GM23338 (cell line): ENCODE measurements at regions not wholly inside any gene's neighbourhood (a gene's known extent, or its start where the extent isn't known, plus 50 kb on each side); places are given as distances from the start of the nearest gene placed in this dataset.
A peak's percentile ranks its signal among the peaks of the same experiment; 100 is the strongest.

Source experiments
- ATAC-seq: fragments of 200-7000 bp; cut with Tn5 transposase; 3 replicates; pipeline ENCODE4 v1.9.1; 2020
- DNase-seq: peaks from one replicate; pipeline ENCODE4 v3.0.0-alpha.2; 2015; ENCODE audit warnings: low spot score
- H2AFZ ChIP-seq: fragments of 200-600 bp; sonication (generic); 2 replicates; pipeline ENCODE4 v1.8.0; 2016; ENCODE audit warnings: antibody characterized with exemption, mild to moderate bottlenecking, moderate library complexity
- H3F3A ChIP-seq: fragments of 200-600 bp; sonication (generic); replicated peaks from 2 replicates; pipeline ENCODE4 v1.8.0; 2017; ENCODE audit warnings: antibody characterized with exemption, mixed run types, low read depth
- H3K27ac ChIP-seq: fragments of 200-600 bp; sonication (generic); 2 replicates; pipeline ENCODE4 v1.6.1; 2016; ENCODE audit warnings: low read depth
- H3K27me3 ChIP-seq: fragments of 200-600 bp; sonication (generic); 2 replicates; pipeline ENCODE4 v1.8.0; 2016; ENCODE audit warnings: mild to moderate bottlenecking, mixed run types, moderate library complexity; ENCODE audit not compliant: insufficient read depth
- H3K36me3 ChIP-seq: fragments of 200-600 bp; sonication (generic); 2 replicates; pipeline ENCODE4 v1.8.0; 2016; ENCODE audit warnings: mild to moderate bottlenecking; ENCODE audit not compliant: insufficient read depth
- H3K4me1 ChIP-seq: fragments of 200-600 bp; sonication (generic); 2 replicates; pipeline ENCODE4 v1.8.0; 2016; ENCODE audit warnings: mild to moderate bottlenecking, moderate library complexity; ENCODE audit not compliant: insufficient read depth
- H3K4me2 ChIP-seq: fragments of 200-600 bp; sonication (generic); 2 replicates; pipeline ENCODE4 v1.7.1; 2017; ENCODE audit warnings: mixed run types
- H3K4me3 ChIP-seq: fragments of 200-600 bp; sonication (generic); 2 replicates; pipeline ENCODE4 v1.6.1; 2016; ENCODE audit warnings: mixed run types
- H3K79me2 ChIP-seq: fragments of 200-600 bp; sonication (generic); replicated peaks from 2 replicates; pipeline ENCODE4 v1.8.0; 2017; ENCODE audit warnings: mild to moderate bottlenecking; ENCODE audit not compliant: insufficient read depth
- H3K9me2 ChIP-seq: fragments of 200-600 bp; sonication (generic); 2 replicates; pipeline ENCODE4 v1.8.0; 2017; ENCODE audit not compliant: insufficient read depth
- H4K20me1 ChIP-seq: fragments of 200-600 bp; sonication (generic); replicated peaks from 2 replicates; pipeline ENCODE4 v1.8.0; 2017; ENCODE audit warnings: mild to moderate bottlenecking; ENCODE audit not compliant: insufficient read depth
- H3K27ac Mint-ChIP-seq: 2 replicates; pipeline ENCODE4 v1.8.0; 2020; ENCODE audit warnings: inconsistent platforms, mild to moderate bottlenecking, moderate library complexity, mixed read lengths
- H3K27me3 Mint-ChIP-seq: 3 replicates; pipeline ENCODE4 v1.8.0; 2022; ENCODE audit warnings: low read depth, mild to moderate bottlenecking, moderate library complexity, mixed read lengths, inconsistent platforms; ENCODE audit not compliant: insufficient read depth, poor library complexity
- H3K36me3 Mint-ChIP-seq: 3 replicates; pipeline ENCODE4 v1.8.0; 2021; ENCODE audit warnings: low read depth, mild to moderate bottlenecking, inconsistent platforms, moderate library complexity, mixed read lengths
- H3K4me1 Mint-ChIP-seq: 3 replicates; pipeline ENCODE4 v1.8.0; 2020; ENCODE audit warnings: mild to moderate bottlenecking, inconsistent platforms, mixed read lengths
- H3K4me3 Mint-ChIP-seq: 3 replicates; pipeline ENCODE4 v1.8.0; 2021; ENCODE audit warnings: moderate library complexity, mild to moderate bottlenecking, inconsistent platforms, mixed read lengths
- H3K9me3 Mint-ChIP-seq: 3 replicates; pipeline ENCODE4 v1.8.0; 2020; ENCODE audit warnings: moderate library complexity, mild to moderate bottlenecking, inconsistent platforms, mixed read lengths
- CTCF ChIP-seq, 2 experiments: fragments of 200-600 bp in 1 of 2; sonication (generic) in 1 of 2; conservative IDR thresholded peaks; 2 replicates each; pipeline versions ENCODE4 v1.5.1 to v1.6.1; 2016 to 2017; ENCODE audit warnings: antibody characterized with exemption in 2 of 2, low read depth in 2 of 2, mild to moderate bottlenecking in 2 of 2, moderate library complexity in 1 of 2
- ETS1 ChIP-seq: IDR thresholded peaks from 2 replicates; pipeline ENCODE4 v1.6.1; 2016; ENCODE audit warnings: antibody characterized with exemption
- EZH2 ChIP-seq: fragments of 200-600 bp; sonication (generic); IDR thresholded peaks from one replicate; pipeline ENCODE4 v1.8.0; 2017; ENCODE audit warnings: antibody characterized with exemption, mild to moderate bottlenecking, low read depth; ENCODE audit not compliant: unreplicated experiment
- JUNB ChIP-seq: IDR thresholded peaks from one replicate; pipeline ENCODE4 v1.6.1; 2016; ENCODE audit warnings: antibody characterized with exemption; ENCODE audit not compliant: unreplicated experiment
- POLR2AphosphoS5 ChIP-seq: IDR thresholded peaks from 2 replicates; pipeline ENCODE4 v1.6.1; 2016; ENCODE audit warnings: antibody characterized with exemption, low read depth
- REST ChIP-seq: IDR thresholded peaks from one replicate; pipeline ENCODE4 v1.6.1; 2018; ENCODE audit warnings: antibody characterized with exemption; ENCODE audit not compliant: unreplicated experiment
- STAT1 ChIP-seq: IDR thresholded peaks from one replicate; pipeline ENCODE4 v1.6.1; 2016; ENCODE audit warnings: antibody characterized with exemption; ENCODE audit not compliant: unreplicated experiment
- ZNF114 ChIP-seq: fragments of 250-450 bp; sonication (Bioruptor Pico); IDR thresholded peaks from 2 replicates; pipeline ENCODE4 v1.5.0; 2020; ENCODE audit warnings: mild to moderate bottlenecking, moderate library complexity

GRCh38 chr1:29459620-29459945 is 223.3 kb downstream of the PTPRU start:
- H3K27ac ChIP-seq = no peak overlapping the region
- no peaks in the 10 kb centered on the region for H3K4me1 ChIP-seq
- H3F3A ChIP-seq = no peaks in the 10 kb centered on the region
- no peak overlapping the region for H3K4me3 Mint-ChIP-seq
- peak overlapping the region; percentile 27; the same call in 1 of the 2 replicates for H3K27ac Mint-ChIP-seq
- H3K9me3 Mint-ChIP-seq = peaks cover 12% of the 10 kb centered on the region
- DNase-seq = no peak
- peaks cover 5% of the 10 kb centered on the region; the same call in 2 of the 3 replicates for H3K4me1 Mint-ChIP-seq
- H3K4me2 ChIP-seq = no peak overlapping the region
- H3K4me3 ChIP-seq = no peak overlapping the region
- no peaks in the 10 kb centered on the region for H3K36me3 ChIP-seq
- no peaks in the 10 kb centered on the region for H3K79me2 ChIP-seq
- ATAC-seq = no peak
- H4K20me1 ChIP-seq = no peaks in the 10 kb centered on the region
- no peaks in the 10 kb centered on the region for H3K9me2 ChIP-seq
- TF ChIP-seq EZH2 = no peak
- TF ChIP-seq STAT1 = no peak
- no peak overlapping the region for H2AFZ ChIP-seq
- peaks cover 10% of the 10 kb centered on the region for H3K27me3 Mint-ChIP-seq
- no peaks in the 10 kb centered on the region for H3K27me3 ChIP-seq
- H3K36me3 Mint-ChIP-seq = no peaks in the 10 kb centered on the region; the same call in 1 of the 3 replicates

- no peak for DNase-seq
- no peaks in the 10 kb centered on the region for H3K4me1 ChIP-seq
- H2AFZ ChIP-seq = no peak overlapping the region
- Mint-ChIP-seq H3K4me1 (peaks cover 5% of the 10 kb centered on the region; the same call in 2 of the 3 replicates), H3K9me3 (peaks cover 6% of the 10 kb centered on the region), H3K27me3 (peaks cover 13% of the 10 kb centered on the region), H3K36me3 (no peaks in the 10 kb centered on the region; the same call in 1 of the 3 replicates), H3K27ac (no peak overlapping the region), H3K4me3 (no peak overlapping the region)
- H3K79me2 ChIP-seq = no peaks in the 10 kb centered on the region
- no peak overlapping the region for H3K4me3 ChIP-seq
- H3K9me2 ChIP-seq = no peaks in the 10 kb centered on the region
- H3K27me3 ChIP-seq = no peaks in the 10 kb centered on the region
- no peak overlapping the region for H3K27ac ChIP-seq
- no peaks in the 10 kb centered on the region for H3F3A ChIP-seq
- no peak overlapping the region for H3K4me2 ChIP-seq
- H3K36me3 ChIP-seq = no peaks in the 10 kb centered on the region
- ATAC-seq = peak; percentile 66
- H4K20me1 ChIP-seq = no peaks in the 10 kb centered on the region
- TF ChIP-seq REST = no peak
- TF ChIP-seq EZH2 = no peak
- no peak for TF ChIP-seq ETS1
- no peak for TF ChIP-seq JUNB
- TF ChIP-seq STAT1 = no peak
- TF ChIP-seq POLR2AphosphoS5 = no peak
- no peak for TF ChIP-seq CTCF (conservative IDR thresholded peaks at IDR 0.05; ENCODE audit: low read depth in 2 of 2)
- no peak for TF ChIP-seq ZNF114 (CRISPR knock-in tag)
Measured at GRCh38 chr1:29458737-29459619, 222.7 kb downstream of the PTPRU start.
